A549 (cell line): ENCODE measurements at regions not wholly inside any gene's neighbourhood (a gene's known extent, or its start where the extent isn't known, plus 50 kb on each side); places are given as distances from the start of the nearest gene placed in this dataset.

Experiments
- ATAC-seq, 2 experiments: fragments of 200-7000 bp in 1 of 2; fragments of >200 bp in 1 of 2; cut with Nextera tagmentation in 1 of 2; cut with Tn5 transposase in 1 of 2; 3 replicates each; pipeline versions ENCODE4 v1.8.0 to v1.9.1; 2018 to 2020; ENCODE audit warnings: mild to moderate bottlenecking in 1 of 2, moderate library complexity in 1 of 2
- CTCF ChIA-PET: fragments of 300-600 bp; sonication (Branson Sonifier 250); formaldehyde crosslinking; extraction: SDS; loops from one replicate; lab custom pipeline; 2021; ENCODE audit warnings: antibody characterized with exemption, inconsistent platforms; lab: Yijun Ruan, JAX
- POLR2A ChIA-PET: fragments of 350-600 bp; formaldehyde crosslinking; extraction: SDS; loops from one replicate; lab custom pipeline; 2021; ENCODE audit warnings: antibody characterized with exemption, inconsistent platforms; lab: Yijun Ruan, JAX
- DNase-seq, 2 experiments: peaks; one replicate each; pipeline versions ENCODE4 v3.0.0 to v3.0.0-alpha.2; 2011 to 2016; ENCODE audit warnings: low read depth in 1 of 2, low spot score in 1 of 2
- FAIRE-seq: peaks from 2 replicates; lab custom pipeline; 2011; peaks lifted over from hg19 to GRCh38; lab: Jason Lieb, UNC
- H3K27ac ChIP-seq, 2 experiments: fragments of >200 bp; sonication (Bioruptor Twin); formaldehyde crosslinking; 3 replicates each; pipeline ENCODE4 v1.5.1; 2016 to 2017
- H3K4me1 ChIP-seq: fragments of >200 bp; sonication (Bioruptor Twin); formaldehyde crosslinking; 3 replicates; pipeline ENCODE4 v1.6.1; 2016
- H3K4me2 ChIP-seq: fragments of >200 bp; sonication (Bioruptor Twin); formaldehyde crosslinking; 3 replicates; pipeline ENCODE4 v1.6.1; 2016
- H3K4me3 ChIP-seq: fragments of >200 bp; sonication (Bioruptor Twin); formaldehyde crosslinking; 3 replicates; pipeline ENCODE4 v1.5.1; 2016
- H3K9me3 ChIP-seq: fragments of >200 bp; sonication (Bioruptor Twin); formaldehyde crosslinking; 3 replicates; pipeline ENCODE4 v1.6.1; 2016
- ATOH8 ChIP-seq: fragments of 250-450 bp; sonication (Bioruptor Pico); IDR thresholded peaks from 2 replicates; pipeline ENCODE4 v1.5.0; 2020; ENCODE audit warnings: low read depth, mild to moderate bottlenecking, moderate library complexity
- BCL3 ChIP-seq: fragments of >200 bp; sonication (Bioruptor Twin); formaldehyde crosslinking; IDR thresholded peaks from 3 replicates; pipeline ENCODE4 v1.6.1; 2016
- BHLHE40 ChIP-seq: IDR thresholded peaks from 2 replicates; pipeline ENCODE4 v1.6.1; 2012; ENCODE audit warnings: low read depth, low read length, inconsistent platforms
- CBX2 ChIP-seq: fragments of 200-600 bp; sonication (generic); IDR thresholded peaks from 2 replicates; pipeline ENCODE4 v1.6.1; 2016; ENCODE audit warnings: low read depth, mild to moderate bottlenecking, borderline replicate concordance
- CBX8 ChIP-seq: fragments of 200-600 bp; sonication (generic); IDR thresholded peaks from 2 replicates; pipeline ENCODE4 v1.6.1; 2016
- CEBPB ChIP-seq, 2 experiments: fragments of >200 bp in 1 of 2; sonication (Bioruptor Twin) in 1 of 2; formaldehyde crosslinking in 1 of 2; IDR thresholded peaks; 2 replicates each; pipeline ENCODE4 v1.6.1; 2012 to 2016
- CHD2 ChIP-seq: fragments of 150-350 bp; IDR thresholded peaks from 2 replicates; pipeline ENCODE4 v1.6.1; 2014; ENCODE audit warnings: low read length; ENCODE audit not compliant: partially characterized antibody
- CTCF ChIP-seq: fragments of >200 bp; sonication (Bioruptor Twin); formaldehyde crosslinking; IDR thresholded peaks from 3 replicates; pipeline ENCODE4 v1.5.1; 2016
- E2F6 ChIP-seq: IDR thresholded peaks from 2 replicates; pipeline ENCODE4 v1.6.1; 2012; ENCODE audit warnings: low read depth, borderline replicate concordance
- EHF ChIP-seq: fragments of 250-450 bp; sonication (Bioruptor Pico); IDR thresholded peaks from 2 replicates; pipeline ENCODE4 v1.5.0; 2020; ENCODE audit warnings: mild to moderate bottlenecking
- ESRRA ChIP-seq: fragments of 150-350 bp; IDR thresholded peaks from 2 replicates; pipeline ENCODE4 v1.6.1; 2014; ENCODE audit warnings: mild to moderate bottlenecking, low read length, borderline replicate concordance
- FOSL2 ChIP-seq, 2 experiments: fragments of 450-650 bp in 1 of 2; fragments of >200 bp in 1 of 2; sonication (Bioruptor Twin) in 1 of 2; formaldehyde crosslinking; IDR thresholded peaks; 2 replicates each; pipeline versions ENCODE4 v1.5.0 to v1.6.1; 2016 to 2020; ENCODE audit warnings: mild to moderate bottlenecking in 1 of 2, moderate library complexity in 1 of 2
- GATA3 ChIP-seq: IDR thresholded peaks from 2 replicates; pipeline ENCODE4 v1.6.1; 2012; ENCODE audit warnings: borderline replicate concordance
- HDAC2 ChIP-seq: fragments of 200-600 bp; sonication (generic); IDR thresholded peaks from 2 replicates; pipeline ENCODE4 v1.6.1; 2016
- HEYL ChIP-seq: fragments of 250-450 bp; sonication (Bioruptor Pico); IDR thresholded peaks from 2 replicates; pipeline ENCODE4 v1.8.0; 2021; ENCODE audit warnings: mild to moderate bottlenecking, moderate library complexity
- HOXB5 ChIP-seq: fragments of 250-450 bp; sonication (Bioruptor Pico); IDR thresholded peaks from 2 replicates; pipeline ENCODE4 v1.5.0; 2020; ENCODE audit warnings: mild to moderate bottlenecking, moderate library complexity
- JUN ChIP-seq, 2 experiments: fragments of >200 bp; sonication (Bioruptor Twin); formaldehyde crosslinking; IDR thresholded peaks; 2 replicates in 1 of 2; 3 replicates in 1 of 2; pipeline ENCODE4 v1.6.1; 2016 to 2017
- MAX ChIP-seq: IDR thresholded peaks from 2 replicates; pipeline ENCODE4 v1.6.1; 2012
- MAZ ChIP-seq: fragments of 150-350 bp; IDR thresholded peaks from 2 replicates; pipeline ENCODE4 v1.6.1; 2014; ENCODE audit warnings: antibody characterized with exemption, low read depth, low read length, borderline replicate concordance
- NFE2L2 ChIP-seq: fragments of 150-350 bp; conservative IDR thresholded peaks from 2 replicates; pipeline ENCODE4 v1.6.1; 2014; ENCODE audit warnings: low read length
- NPAS2 ChIP-seq: fragments of 250-450 bp; sonication (Bioruptor Pico); IDR thresholded peaks from 2 replicates; pipeline ENCODE4 v1.8.0; 2022; ENCODE audit warnings: mild to moderate bottlenecking, moderate library complexity, borderline replicate concordance
- POLR2AphosphoS2 ChIP-seq: conservative IDR thresholded peaks from 2 replicates; pipeline ENCODE4 v1.6.1; 2012; ENCODE audit warnings: low read length, improper control_type of control experiment, inconsistent platforms
- RCOR1 ChIP-seq: fragments of 150-350 bp; IDR thresholded peaks from 2 replicates; pipeline ENCODE4 v1.6.1; 2014; ENCODE audit warnings: antibody characterized with exemption, low read length, low read depth
- RFX5 ChIP-seq: fragments of 450-650 bp; IDR thresholded peaks from 2 replicates; pipeline ENCODE4 v1.7.1; 2014; ENCODE audit warnings: antibody characterized with exemption, mild to moderate bottlenecking, moderate library complexity
- ZC3H11A ChIP-seq: fragments of 450-650 bp; IDR thresholded peaks from 2 replicates; pipeline ENCODE4 v1.6.1; 2014; ENCODE audit warnings: antibody characterized with exemption, mild to moderate bottlenecking
- WGBS: methylation state at CpG from one replicate; pipeline ENCODE4 v1.1.6; 2017; ENCODE audit errors: missing lambda C conversion rate; 5-methylcytosine and 5-hydroxymethylcytosine counted together
- TF ChIP-seq, protein P1 (sequence below): fragments of 450-650 bp; IDR thresholded peaks from 2 replicates; pipeline ENCODE4 v1.6.1; 2014; ENCODE audit warnings: antibody characterized with exemption

GRCh38 chr1:48070396-48070750 lies 73.2 kb upstream of the TRABD2B start:
- CTCF ChIA-PET = interaction anchor here (1.2 kb wide), 1 partner anchor 10 kb away, joined by 4 read pairs; no protein-coding TSS in a partner anchor
- POLR2A ChIA-PET = no interaction called here
- no peak overlapping the region for H3K4me2 ChIP-seq
- H3K27ac ChIP-seq = no peak overlapping the region
- DNase-seq (no peak), FAIRE-seq (no peak), ATAC-seq (no peak)
- WGBS = 72% methylated on average over 4 of the region's 4 CpGs
- no peaks in the 10 kb centered on the region for H3K4me1 ChIP-seq
- H3K9me3 ChIP-seq = no peaks in the 10 kb centered on the region
- TF ChIP-seq ESRRA (no peak), BCL3 (no peak), GATA3 (no peak), RCOR1 (no peak), BHLHE40 (no peak), MAX (no peak), JUN (IDR thresholded peaks at IDR 0.05) (no peak)
- TF ChIP-seq, protein P1, sequence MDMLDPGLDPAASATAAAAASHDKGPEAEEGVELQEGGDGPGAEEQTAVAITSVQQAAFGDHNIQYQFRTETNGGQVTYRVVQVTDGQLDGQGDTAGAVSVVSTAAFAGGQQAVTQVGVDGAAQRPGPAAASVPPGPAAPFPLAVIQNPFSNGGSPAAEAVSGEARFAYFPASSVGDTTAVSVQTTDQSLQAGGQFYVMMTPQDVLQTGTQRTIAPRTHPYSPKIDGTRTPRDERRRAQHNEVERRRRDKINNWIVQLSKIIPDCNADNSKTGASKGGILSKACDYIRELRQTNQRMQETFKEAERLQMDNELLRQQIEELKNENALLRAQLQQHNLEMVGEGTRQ = no peak
- no peak overlapping the region for H3K4me3 ChIP-seq

DNA sequence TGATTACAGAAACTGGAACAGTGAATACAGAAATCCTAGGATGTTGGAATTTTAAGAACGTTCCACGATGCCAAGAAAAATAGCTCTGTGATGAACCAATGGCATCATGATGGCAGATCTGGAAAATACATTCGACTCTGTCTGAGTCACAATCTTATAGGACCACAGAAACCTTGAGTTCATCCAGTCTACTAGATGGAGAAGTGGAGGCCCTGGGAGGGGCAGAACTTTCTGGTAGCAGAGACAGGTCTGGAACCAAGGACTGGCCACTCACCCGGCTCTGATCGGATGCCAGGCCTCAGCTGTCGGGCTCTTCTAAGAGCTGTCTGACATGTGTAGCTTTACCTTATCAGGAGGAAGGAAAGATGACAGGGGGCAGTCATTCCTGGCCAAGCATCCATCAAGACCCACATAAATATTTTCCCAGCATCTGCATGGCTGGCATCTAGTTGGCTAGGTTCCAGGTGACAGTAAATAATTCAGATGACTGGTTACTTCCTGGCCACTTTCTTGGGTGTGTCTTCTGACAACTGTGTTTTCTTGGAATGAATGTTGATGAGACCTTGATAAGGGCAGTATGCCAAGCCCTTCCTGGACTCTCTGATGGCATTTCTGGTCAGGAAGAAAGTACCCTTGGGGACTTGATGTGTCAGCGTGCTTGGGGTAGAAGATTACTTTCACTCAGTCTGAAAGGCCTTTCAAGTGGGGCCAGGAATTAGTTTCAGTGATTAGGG lies 72.6 kb upstream of the TRABD2B start:
- ATAC-seq (no peak), DNase-seq (peak in 1 of 2 experiments; percentile 27), FAIRE-seq (no peak)
- H3K4me1 ChIP-seq = no peaks in the 10 kb centered on the region
- H3K4me3 ChIP-seq = no peak overlapping the region
- TF ChIP-seq RCOR1 = no peak
- CTCF ChIA-PET = interaction anchor here (1.2 kb wide), 1 partner anchor 9 kb away, joined by 4 read pairs; no protein-coding TSS in a partner anchor
- POLR2A ChIA-PET = no interaction called here
- no peaks in the 10 kb centered on the region for H3K9me3 ChIP-seq
- no peak overlapping the region for H3K27ac ChIP-seq
- WGBS = 54% methylated on average over 7 of the region's 7 CpGs
- no peak overlapping the region for H3K4me2 ChIP-seq

DNA sequence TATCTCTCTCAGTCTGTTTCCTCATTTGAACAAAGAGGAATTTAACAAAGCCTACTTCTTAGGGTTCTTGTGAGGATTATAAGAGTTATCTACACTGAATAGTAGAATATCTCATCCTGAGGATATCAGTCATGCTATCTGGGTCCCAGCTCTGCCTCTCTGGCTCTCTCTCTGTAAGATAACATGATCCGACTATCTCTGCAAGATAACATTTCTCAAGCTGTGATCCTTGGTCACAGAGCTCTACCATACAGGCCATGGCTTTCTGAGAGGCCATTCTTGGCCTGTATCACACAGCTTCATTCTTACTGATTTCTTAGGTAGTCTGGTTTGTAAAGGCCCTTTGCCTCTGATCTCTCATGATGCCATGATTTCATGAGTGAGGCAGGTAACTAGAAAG lies 71.0 kb upstream of the TRABD2B start:
- DNase-seq (no peak), FAIRE-seq (no peak)
- WGBS = 53% methylated on average over 1 of the region's 1 CpG

More for the DNA sequence above, 71.0 kb upstream of the TRABD2B start:
- no peak for TF ChIP-seq CHD2
- no peak for TF ChIP-seq HOXB5 (CRISPR knock-in tag)
- TF ChIP-seq RFX5 = no peak
- TF ChIP-seq MAZ = no peak
- no peak for TF ChIP-seq POLR2AphosphoS2
- no peak for TF ChIP-seq NFE2L2
- no peak for TF ChIP-seq EHF
- no peak for TF ChIP-seq CEBPB (IDR thresholded peaks at IDR 0.05)
- TF ChIP-seq ZC3H11A = no peak
- no peak for TF ChIP-seq BCL3
- no peak for TF ChIP-seq E2F6
- TF ChIP-seq HEYL (CRISPR knock-in tag) = no peak
- TF ChIP-seq CBX8 = no peak
- no peak for TF ChIP-seq CTCF
- no peak for TF ChIP-seq ATOH8 (CRISPR knock-in tag)
- no peak for TF ChIP-seq NPAS2 (CRISPR knock-in tag)
- TF ChIP-seq CBX2 = no peak
- TF ChIP-seq HDAC2 = no peak
- TF ChIP-seq FOSL2 (IDR thresholded peaks at IDR 0.05) = no peak
- TF ChIP-seq FOSL2 (CRISPR knock-in tag; IDR thresholded peaks at IDR 0.05) = no peak
- ChIA-PET POLR2A (no interaction called here), CTCF (interaction anchor here (1.1 to 1.2 kb wide), 2 partner anchors 10 to 330 kb away, joined by 3 to 4 read pairs; no protein-coding TSS in a partner anchor)
- Histone ChIP-seq H3K4me2 (no peak overlapping the region), H3K9me3 (no peaks in the 10 kb centered on the region), H3K4me3 (no peak overlapping the region), H3K27ac (no peak overlapping the region), H3K4me1 (no peaks in the 10 kb centered on the region)
- ATAC-seq = no peak
